ENCODE measurements at regions not wholly inside any gene's neighbourhood (a gene's known extent, or its start where the extent isn't known, plus 50 kb on each side); places are given as distances from the start of the nearest gene placed in this dataset.

- no TSS peak for BruUV-seq (replicated peaks)
- Histone ChIP-seq H3K36me3 (ENCODE audit: low read depth) (no peaks in the 10 kb centered on the region), H2AFZ (no peak overlapping the region), H4K20me1 (ENCODE audit: insufficient read depth) (no peaks in the 10 kb centered on the region), H3K27me3 (ENCODE audit: insufficient read depth, low read depth) (peaks cover 30% of the 10 kb centered on the region), H3K9me3 (ENCODE audit: insufficient read depth, low read depth) (no peaks in the 10 kb centered on the region), H3K9me2 (ENCODE audit: insufficient read depth) (no peaks in the 10 kb centered on the region), H3F3A (ENCODE audit: insufficient read depth, low read depth) (no peaks in the 10 kb centered on the region), H3K79me2 (ENCODE audit: low read depth) (no peaks in the 10 kb centered on the region), H3K27ac (no peak overlapping the region), H3K4me1 (replicated peaks; ENCODE audit: insufficient read depth) (no peaks in the 10 kb centered on the region), H3K4me2 (no peak overlapping the region), H3K4me3 (no peak overlapping the region)
- ChIA-PET POLR2A (ENCODE audit: unreplicated experiment) (no interaction called here), CTCF (no interaction called here)
- TF ChIP-seq CTCF (conservative IDR thresholded peaks at IDR 0.05) (no peak), EZH2 (IDR thresholded peaks at IDR 0.05; ENCODE audit: low read depth) (no peak)
- no peak for DNase-seq
- intact Hi-C loops (cut with micrococcal nuclease; ENCODE audit: unreplicated experiment) = no loop called here
Observed at GRCh38 chr17:77831474-77832179, 126.9 kb upstream of the TNRC6C start.

GRCh38 chr17:77832180-77832560, 126.3 kb upstream of the TNRC6C start:
- Histone ChIP-seq H3K79me2 (ENCODE audit: low read depth) (no peaks in the 10 kb centered on the region), H3F3A (ENCODE audit: insufficient read depth, low read depth) (no peaks in the 10 kb centered on the region), H3K27me3 (ENCODE audit: insufficient read depth, low read depth) (peaks cover 30% of the 10 kb centered on the region), H3K4me2 (no peak overlapping the region), H2AFZ (no peak overlapping the region), H4K20me1 (ENCODE audit: insufficient read depth) (no peaks in the 10 kb centered on the region), H3K9me2 (ENCODE audit: insufficient read depth) (no peaks in the 10 kb centered on the region), H3K36me3 (ENCODE audit: low read depth) (no peaks in the 10 kb centered on the region), H3K27ac (no peak overlapping the region), H3K4me3 (no peak overlapping the region), H3K9me3 (ENCODE audit: insufficient read depth, low read depth) (no peaks in the 10 kb centered on the region), H3K4me1 (replicated peaks; ENCODE audit: insufficient read depth) (no peaks in the 10 kb centered on the region)
- POLR2A ChIA-PET (ENCODE audit: unreplicated experiment) = no interaction called here
- intact Hi-C loops (cut with micrococcal nuclease; ENCODE audit: unreplicated experiment) = no loop called here
- TF ChIP-seq EZH2 (IDR thresholded peaks at IDR 0.05; ENCODE audit: low read depth) (no peak), CTCF (conservative IDR thresholded peaks at IDR 0.05) (no peak)
- no TSS peak for BruUV-seq (replicated peaks)
- CTCF ChIA-PET = no interaction called here
- DNase-seq = no peak

- Histone ChIP-seq H3K27ac (no peak overlapping the region), H3K9me3 (ENCODE audit: insufficient read depth, low read depth) (no peaks in the 10 kb centered on the region), H3K36me3 (ENCODE audit: low read depth) (no peaks in the 10 kb centered on the region), H3K4me3 (no peak overlapping the region), H2AFZ (no peak overlapping the region), H3F3A (ENCODE audit: insufficient read depth, low read depth) (no peaks in the 10 kb centered on the region), H3K4me2 (no peak overlapping the region), H3K27me3 (ENCODE audit: insufficient read depth, low read depth) (peaks cover 38% of the 10 kb centered on the region), H4K20me1 (ENCODE audit: insufficient read depth) (no peaks in the 10 kb centered on the region), H3K4me1 (replicated peaks; ENCODE audit: insufficient read depth) (no peaks in the 10 kb centered on the region), H3K9me2 (ENCODE audit: insufficient read depth) (no peaks in the 10 kb centered on the region), H3K79me2 (ENCODE audit: low read depth) (no peaks in the 10 kb centered on the region)
- intact Hi-C loops (cut with micrococcal nuclease; ENCODE audit: unreplicated experiment) = no loop called here
- no TSS peak for BruUV-seq (replicated peaks)
- TF ChIP-seq EZH2 (IDR thresholded peaks at IDR 0.05; ENCODE audit: low read depth) (no peak), CTCF (conservative IDR thresholded peaks at IDR 0.05) (no peak)
- ChIA-PET CTCF (no interaction called here), POLR2A (ENCODE audit: unreplicated experiment) (no interaction called here)
- DNase-seq = no peak
Observed at GRCh38 chr17:77833769-77834168, 124.7 kb upstream of the TNRC6C start.
